Bronchial epithelial cell (primary cell): ENCODE measurements at regions not wholly inside any gene's neighbourhood (a gene's known extent, or its start where the extent isn't known, plus 50 kb on each side); places are given as distances from the start of the nearest gene placed in this dataset.

Experiments
- DNase-seq: peaks from one replicate; pipeline ENCODE4 v3.0.0-alpha.2; 2010; ENCODE audit warnings: low read depth
- FAIRE-seq: peaks from 2 replicates; lab custom pipeline; 2011; peaks lifted over from hg19 to GRCh38; lab: Jason Lieb, UNC
- H3K27me3 ChIP-seq: 2 replicates; pipeline ENCODE4 v1.5.1; 2011; ENCODE audit warnings: low read length; ENCODE audit not compliant: control insufficient read depth, insufficient read depth
- H3K36me3 ChIP-seq: 2 replicates; pipeline ENCODE4 v1.5.1; 2011; ENCODE audit warnings: low read length; ENCODE audit not compliant: control insufficient read depth, insufficient read depth
- H3K4me3 ChIP-seq: 2 replicates; pipeline ENCODE4 v1.5.1; 2011; ENCODE audit warnings: mild to moderate bottlenecking, low read depth, low read length, control low read depth
- CTCF ChIP-seq: IDR thresholded peaks from 2 replicates; pipeline ENCODE4 v1.5.1; 2011; ENCODE audit warnings: mild to moderate bottlenecking, moderate library complexity, low read length, control low read depth, inconsistent platforms; ENCODE audit not compliant: insufficient read depth, severe bottlenecking

- TF ChIP-seq CTCF: no peak
These were observed 942.8 kb downstream of the PCDH7 start for GRCh38 chr4:31662951-31663350.

GRCh38 chr4:31667686-31668085, 947.5 kb downstream of the PCDH7 start:
- Histone ChIP-seq H3K27me3 (no peaks in the 10 kb centered on the region), H3K36me3 (no peaks in the 10 kb centered on the region), H3K4me3 (no peak overlapping the region)
- DNase-seq (no peak), FAIRE-seq (no peak)
- TF ChIP-seq CTCF: no peak

More at GRCh38 chr4:31662951-31663350, 942.8 kb downstream of the PCDH7 start:
- no peaks in the 10 kb centered on the region for H3K36me3 ChIP-seq
- DNase-seq: no peak
- H3K4me3 ChIP-seq: no peak overlapping the region
- FAIRE-seq: no peak
- no peaks in the 10 kb centered on the region for H3K27me3 ChIP-seq

GRCh38 chr4:31674313-31674947, 954.3 kb downstream of the PCDH7 start:
- peak; percentile 64 for TF ChIP-seq CTCF
- DNase-seq (peak; percentile 43), FAIRE-seq (no peak)
- Histone ChIP-seq H3K36me3 (no peaks in the 10 kb centered on the region), H3K27me3 (no peaks in the 10 kb centered on the region), H3K4me3 (no peak overlapping the region)

- H3K4me3 ChIP-seq: no peak overlapping the region
- DNase-seq (no peak), FAIRE-seq (no peak)
- no peaks in the 10 kb centered on the region for H3K36me3 ChIP-seq
- no peak for TF ChIP-seq CTCF
- no peaks in the 10 kb centered on the region for H3K27me3 ChIP-seq
These were observed 958.2 kb downstream of the PCDH7 start for GRCh38 chr4:31678356-31678755.

- no peak overlapping the region for H3K4me3 ChIP-seq
- FAIRE-seq: no peak
- TF ChIP-seq CTCF: no peak
These were observed 962.6 kb downstream of the PCDH7 start for GRCh38 chr4:31682796-31683195.

More at GRCh38 chr4:31682796-31683195, 962.6 kb downstream of the PCDH7 start:
- peak; percentile 4 for DNase-seq
- H3K36me3 ChIP-seq: no peaks in the 10 kb centered on the region
- no peaks in the 10 kb centered on the region for H3K27me3 ChIP-seq
